IMR-90 (cell line): ENCODE measurements at regions not wholly inside any gene's neighbourhood (a gene's known extent, or its start where the extent isn't known, plus 50 kb on each side); places are given as distances from the start of the nearest gene placed in this dataset.

Source experiments
- ATAC-seq: fragments of 200-7000 bp; cut with Tn5 transposase; 2 replicates; pipeline ENCODE4 v1.9.1; 2020; ENCODE audit warnings: low read depth, mild to moderate bottlenecking, moderate library complexity
- BruUV-seq: library from RNA; stranded (reverse); fragments of 400-500 nt; replicated peaks from 2 replicates; lab custom pipeline; 2021; lab: Mats Ljungman, UMichigan
- CTCF ChIA-PET: fragments of 300-600 bp; formaldehyde crosslinking; extraction: SDS; loops from one replicate; lab custom pipeline; 2021; ENCODE audit warnings: antibody characterized with exemption; lab: Yijun Ruan, JAX
- POLR2A ChIA-PET: fragments of 300-600 bp; sonication (Branson Sonifier 250); formaldehyde crosslinking; loops from one replicate; lab custom pipeline; 2022; ENCODE audit warnings: antibody characterized with exemption; ENCODE audit not compliant: unreplicated experiment; lab: Charles Lee
- DNase-seq: peaks from one replicate; pipeline ENCODE4 v3.0.0; 2013
- H2AFZ ChIP-seq: replicated peaks from 2 replicates; pipeline ENCODE3; 2013; ENCODE audit warnings: low read length, mild to moderate bottlenecking; ENCODE audit not compliant: poor library complexity
- H2AK5ac ChIP-seq: 2 replicates; pipeline ENCODE4 v1.6.1; 2013; ENCODE audit warnings: low read depth, low read length, inconsistent platforms
- H2AK9ac ChIP-seq: replicated peaks from 2 replicates; pipeline ENCODE3; 2013; ENCODE audit warnings: mild to moderate bottlenecking, low read depth, low read length, moderate library complexity; ENCODE audit not compliant: poor library complexity
- H2BK120ac ChIP-seq: 2 replicates; pipeline ENCODE4 v1.6.1; 2013; ENCODE audit warnings: low read depth, low read length, inconsistent platforms
- H2BK15ac ChIP-seq: 3 replicates; pipeline ENCODE4 v1.6.1; 2013; ENCODE audit warnings: low read depth, low read length, inconsistent platforms
- H2BK20ac ChIP-seq: 2 replicates; pipeline ENCODE4 v1.6.1; 2013; ENCODE audit warnings: low read depth, mild to moderate bottlenecking, inconsistent platforms, low read length, moderate library complexity
- H2BK5ac ChIP-seq: 2 replicates; pipeline ENCODE4 v1.6.1; 2013; ENCODE audit warnings: mild to moderate bottlenecking, low read depth, low read length, inconsistent platforms; ENCODE audit not compliant: poor library complexity, severe bottlenecking
- H3K14ac ChIP-seq: replicated peaks from 2 replicates; pipeline ENCODE4 v1.6.1; 2013; ENCODE audit warnings: low read depth, low read length, inconsistent platforms
- H3K18ac ChIP-seq: 2 replicates; pipeline ENCODE4 v1.6.1; 2013; ENCODE audit warnings: low read depth, low read length, control low read depth
- H3K23ac ChIP-seq: 2 replicates; pipeline ENCODE4 v1.6.1; 2013; ENCODE audit warnings: low read depth, low read length, inconsistent platforms
- H3K27ac ChIP-seq: 2 replicates; pipeline ENCODE4 v1.5.1; 2013; ENCODE audit warnings: mild to moderate bottlenecking, control low read depth, low read length; ENCODE audit not compliant: insufficient read depth
- H3K27me3 ChIP-seq: 2 replicates; pipeline ENCODE4 v1.6.1; 2013; ENCODE audit warnings: low read length; ENCODE audit not compliant: control insufficient read depth, insufficient read depth
- H3K36me3 ChIP-seq: 2 replicates; pipeline ENCODE4 v1.6.1; 2013; ENCODE audit warnings: low read length, mixed read lengths; ENCODE audit not compliant: control insufficient read depth, insufficient read depth
- H3K4ac ChIP-seq: 2 replicates; pipeline ENCODE4 v1.6.1; 2013; ENCODE audit warnings: low read depth, low read length, inconsistent platforms
- H3K4me1 ChIP-seq: 2 replicates; pipeline ENCODE4 v1.6.1; 2013; ENCODE audit warnings: low read length, mixed read lengths; ENCODE audit not compliant: control insufficient read depth, insufficient read depth
- H3K4me2 ChIP-seq: 2 replicates; pipeline ENCODE4 v1.6.1; 2013; ENCODE audit warnings: low read depth, mild to moderate bottlenecking, control low read depth, low read length, moderate library complexity
- H3K4me3 ChIP-seq: 2 replicates; pipeline ENCODE4 v1.5.1; 2013; ENCODE audit warnings: low read depth, mild to moderate bottlenecking, control low read depth, low read length, moderate library complexity; ENCODE audit not compliant: insufficient read depth
- H3K56ac ChIP-seq: 2 replicates; pipeline ENCODE4 v1.6.1; 2013; ENCODE audit warnings: low read length, inconsistent platforms; ENCODE audit not compliant: insufficient read depth; ENCODE audit errors: extremely low read depth
- H3K79me1 ChIP-seq, 2 experiments: 2 replicates each; pipeline ENCODE4 v1.6.1; 2013; ENCODE audit warnings: low read length in 2 of 2, inconsistent platforms in 1 of 2, low read depth in 1 of 2
- H3K9ac ChIP-seq: 2 replicates; pipeline ENCODE4 v1.6.1; 2013; ENCODE audit warnings: low read depth, low read length, control low read depth
- H3K9me1 ChIP-seq: 2 replicates; pipeline ENCODE4 v1.6.1; 2013; ENCODE audit warnings: low read length, inconsistent platforms; ENCODE audit not compliant: insufficient read depth
- H3K9me3 ChIP-seq: 2 replicates; pipeline ENCODE4 v1.6.1; 2013; ENCODE audit warnings: low read length; ENCODE audit not compliant: control insufficient read depth, insufficient read depth
- H4K20me1 ChIP-seq: 2 replicates; pipeline ENCODE4 v1.6.1; 2013; ENCODE audit warnings: low read length, inconsistent platforms; ENCODE audit not compliant: insufficient read depth
- H4K5ac ChIP-seq: 2 replicates; pipeline ENCODE4 v1.6.1; 2013; ENCODE audit warnings: mild to moderate bottlenecking, low read depth, low read length, control low read depth
- H4K8ac ChIP-seq, 2 experiments: 2 replicates each; pipeline ENCODE4 v1.6.1; 2013; ENCODE audit warnings: low read depth in 2 of 2, low read length in 2 of 2, control low read depth in 1 of 2, inconsistent platforms in 1 of 2
- H4K91ac ChIP-seq: 2 replicates; pipeline ENCODE4 v1.6.1; 2013; ENCODE audit warnings: low read depth, low read length, inconsistent platforms; ENCODE audit not compliant: insufficient read depth
- FOS ChIP-seq: fragments of 150-350 bp; IDR thresholded peaks from 2 replicates; pipeline ENCODE4 v1.6.1; 2016; ENCODE audit warnings: low read depth, low read length
- MAZ ChIP-seq: IDR thresholded peaks from 2 replicates; pipeline ENCODE4 v1.6.1; 2012; ENCODE audit warnings: low read depth, mild to moderate bottlenecking, low read length, improper control_type of control experiment, moderate library complexity, borderline replicate concordance
- POLR2A ChIP-seq: IDR thresholded peaks from 2 replicates; pipeline ENCODE4 v1.6.1; 2012; ENCODE audit warnings: mild to moderate bottlenecking, low read depth, low read length
- WGBS, 2 experiments: methylation state at CpG; one replicate each; pipeline versions ENCODE4 v1.1.5 to v1.1.7; 2013; ENCODE audit warnings: missing lambda C conversion rate in 2 of 2; ENCODE audit not compliant: insufficient read length in 1 of 2; ENCODE audit errors: extremely low coverage in 2 of 2; 5-methylcytosine and 5-hydroxymethylcytosine counted together
- dilution Hi-C: fragments of 300-500 bp; cut with HindIII; formaldehyde crosslinking; loops from one replicate; pipeline ENCODE4 v1.14.3; 2018; ENCODE audit warnings: low sequenced_read_pairs; ENCODE audit not compliant: unreplicated experiment
- in situ Hi-C: fragments of 300-500 bp; cut with MboI; formaldehyde crosslinking; loops from 3 replicates; pipeline ENCODE4 v1.14.3; 2019; ENCODE audit warnings: low sequenced_read_pairs, inconsistent platforms, mixed read lengths
- intact Hi-C: fragments of 100-400 bp; cut with micrococcal nuclease; formaldehyde crosslinking; loops from 2 replicates; pipeline ENCODE4 v1.10.0; 2022

- Histone ChIP-seq H3K9me3 (no peaks in the 10 kb centered on the region), H2BK20ac (no peak overlapping the region), H4K5ac (no peak overlapping the region), H3K27ac (no peak overlapping the region), H4K8ac (no peak overlapping the region), H3K4ac (no peak overlapping the region), H3K9me1 (no peaks in the 10 kb centered on the region), H3K27me3 (peaks cover 4% of the 10 kb centered on the region; the same call in 1 of the 2 replicates), H2BK15ac (no peak overlapping the region), H4K91ac (no peak overlapping the region), H2BK5ac (no peak overlapping the region), H3K4me3 (no peak overlapping the region), H3K56ac (no peak overlapping the region), H2AFZ (no peak overlapping the region), H4K20me1 (no peaks in the 10 kb centered on the region), H3K14ac (no peak overlapping the region), H3K18ac (no peak overlapping the region), H3K36me3 (no peaks in the 10 kb centered on the region), H2AK9ac (no peak overlapping the region), H3K23ac (no peak overlapping the region), H2AK5ac (no peak overlapping the region), H3K79me1 (no peaks in the 10 kb centered on the region), H2BK120ac (no peak overlapping the region), H3K4me1 (no peaks in the 10 kb centered on the region), H3K4me2 (no peak overlapping the region), H3K9ac (no peak overlapping the region)
- TF ChIP-seq MAZ: no peak
- TF ChIP-seq POLR2A: no peak
- no peak for TF ChIP-seq FOS
- in situ Hi-C loops: no loop called here
- intact Hi-C loops: no loop called here
- dilution Hi-C loops: no loop called here
- WGBS, 2 experiments: no CpG with 5 or more reads among the region's 3 CpGs
- ChIA-PET CTCF (no interaction called here), POLR2A (no interaction called here)
- ATAC-seq (no peak), DNase-seq (no peak)
- BruUV-seq: no TSS peak
These were observed 67.6 kb downstream of the RWDD3 start for GRCh38 chr1:95301614-95302013.
